RWPE2 (cell line): ENCODE measurements at regions not wholly inside any gene's neighbourhood (a gene's known extent, or its start where the extent isn't known, plus 50 kb on each side); places are given as distances from the start of the nearest gene placed in this dataset.
"Not testable (repeated sequence)": the region's sequence is repeated elsewhere in the genome, so short reads cannot be mapped to it uniquely, and the experiment has no call there.

Experiments used
- ATAC-seq: fragments of 200-7000 bp; cut with Tn5 transposase; 3 replicates; pipeline ENCODE4 v1.9.1; 2021; ENCODE audit warnings: low read depth
- DNase-seq: peaks from one replicate; pipeline ENCODE4 v3.0.0-alpha.2; 2020; ENCODE audit warnings: low spot score
- H3K27ac ChIP-seq: fragments of 450-650 bp; 2 replicates; pipeline ENCODE4 v1.5.1; 2017; ENCODE audit warnings: mild to moderate bottlenecking; ENCODE audit not compliant: poor library complexity, severe bottlenecking
- H3K27me3 ChIP-seq: fragments of 250-450 bp; sonication (Bioruptor Pico); 2 replicates; pipeline ENCODE4 v1.5.1; 2021; ENCODE audit warnings: mild to moderate bottlenecking, moderate library complexity; ENCODE audit not compliant: insufficient read depth, poor library complexity, severe bottlenecking
- H3K36me3 ChIP-seq: fragments of 250-450 bp; sonication (Bioruptor Pico); 2 replicates; pipeline ENCODE4 v1.5.1; 2020; ENCODE audit warnings: low read depth, mild to moderate bottlenecking, moderate library complexity
- H3K4me1 ChIP-seq: fragments of 250-450 bp; sonication (Bioruptor Pico); 2 replicates; pipeline ENCODE4 v1.5.1; 2021; ENCODE audit warnings: mild to moderate bottlenecking, moderate library complexity; ENCODE audit not compliant: insufficient read depth, poor library complexity, severe bottlenecking
- H3K4me3 ChIP-seq: fragments of 250-450 bp; sonication (Bioruptor Pico); 2 replicates; pipeline ENCODE4 v1.5.1; 2021; ENCODE audit warnings: mild to moderate bottlenecking, moderate library complexity; ENCODE audit not compliant: severe bottlenecking
- H3K9me3 ChIP-seq: fragments of 250-450 bp; sonication (Bioruptor Pico); 2 replicates; pipeline ENCODE4 v1.5.1; 2021; ENCODE audit warnings: mild to moderate bottlenecking, moderate library complexity; ENCODE audit not compliant: severe bottlenecking
- CTCF ChIP-seq: fragments of 450-650 bp; IDR thresholded peaks from one replicate; pipeline ENCODE4 v1.5.1; 2017; ENCODE audit warnings: mild to moderate bottlenecking, moderate library complexity; ENCODE audit not compliant: poor library complexity, severe bottlenecking

- not testable (repeated sequence) for H3K27me3 ChIP-seq, DNase-seq, H3K9me3 ChIP-seq, ATAC-seq, H3K36me3 ChIP-seq, H3K4me3 ChIP-seq, H3K27ac ChIP-seq, H3K4me1 ChIP-seq
Observed at GRCh38 chr7:103244865-103245264, 52.4 kb upstream of the PMPCB start.

- ATAC-seq (no peak), DNase-seq (no peak)
- no peak for TF ChIP-seq CTCF
- no peaks in the 10 kb centered on the region for H3K27me3 ChIP-seq
- no peaks in the 10 kb centered on the region for H3K4me1 ChIP-seq
- H3K36me3 ChIP-seq = no peaks in the 10 kb centered on the region
- H3K9me3 ChIP-seq = no peaks in the 10 kb centered on the region
- no peak overlapping the region for H3K4me3 ChIP-seq
- no peak overlapping the region for H3K27ac ChIP-seq
Observed at GRCh38 chr7:103240806-103241205, 56.4 kb upstream of the PMPCB start.

- H3K4me1 ChIP-seq, ATAC-seq, H3K36me3 ChIP-seq, H3K27me3 ChIP-seq, H3K4me3 ChIP-seq, H3K9me3 ChIP-seq, DNase-seq, H3K27ac ChIP-seq: not testable (repeated sequence)
Observed at GRCh38 chr7:103235824-103236223, 61.4 kb upstream of the PMPCB start.

GRCh38 chr7:103234877-103235276, 62.4 kb upstream of the PMPCB start:
- H3K36me3 ChIP-seq, DNase-seq, H3K27me3 ChIP-seq: not testable (repeated sequence)

GRCh38 chr7:103227787-103228186, 69.4 kb upstream of the PMPCB start:
- H3K4me3 ChIP-seq, DNase-seq, ATAC-seq, H3K27ac ChIP-seq, H3K4me1 ChIP-seq, H3K27me3 ChIP-seq, H3K9me3 ChIP-seq, H3K36me3 ChIP-seq: not testable (repeated sequence)

More at GRCh38 chr7:103234877-103235276, 62.4 kb upstream of the PMPCB start:
- not testable (repeated sequence) for H3K27ac ChIP-seq, H3K4me1 ChIP-seq, H3K4me3 ChIP-seq, ATAC-seq, H3K9me3 ChIP-seq

GRCh38 chr7:103225798-103226197, 71.4 kb upstream of the PMPCB start:
- not testable (repeated sequence) for H3K27ac ChIP-seq, H3K27me3 ChIP-seq, ATAC-seq, H3K4me1 ChIP-seq, H3K36me3 ChIP-seq, DNase-seq, H3K9me3 ChIP-seq, H3K4me3 ChIP-seq

- DNase-seq, H3K36me3 ChIP-seq, ATAC-seq, H3K4me1 ChIP-seq, H3K9me3 ChIP-seq, H3K27ac ChIP-seq, H3K4me3 ChIP-seq, H3K27me3 ChIP-seq: not testable (repeated sequence)
Observed at GRCh38 chr7:103223065-103223464, 74.2 kb upstream of the NAPEPLD start.

GRCh38 chr7:103211049-103211448, 62.1 kb upstream of the NAPEPLD start:
- not testable (repeated sequence) for H3K36me3 ChIP-seq, H3K27me3 ChIP-seq, H3K27ac ChIP-seq, H3K4me1 ChIP-seq, DNase-seq, H3K9me3 ChIP-seq, H3K4me3 ChIP-seq
- peak; percentile 49; the same call in 2 of the 3 replicates for ATAC-seq

- H3K27me3 ChIP-seq, H3K4me1 ChIP-seq, DNase-seq, H3K4me3 ChIP-seq, H3K27ac ChIP-seq, H3K36me3 ChIP-seq, H3K9me3 ChIP-seq: not testable (repeated sequence)
- peak; percentile 98 for ATAC-seq
Observed at GRCh38 chr7:103199191-103199590, 50.3 kb upstream of the NAPEPLD start.
